ENCODE measurements at regions not wholly inside any gene's neighbourhood (a gene's known extent, or its start where the extent isn't known, plus 50 kb on each side); places are given as distances from the start of the nearest gene placed in this dataset.

DNA sequence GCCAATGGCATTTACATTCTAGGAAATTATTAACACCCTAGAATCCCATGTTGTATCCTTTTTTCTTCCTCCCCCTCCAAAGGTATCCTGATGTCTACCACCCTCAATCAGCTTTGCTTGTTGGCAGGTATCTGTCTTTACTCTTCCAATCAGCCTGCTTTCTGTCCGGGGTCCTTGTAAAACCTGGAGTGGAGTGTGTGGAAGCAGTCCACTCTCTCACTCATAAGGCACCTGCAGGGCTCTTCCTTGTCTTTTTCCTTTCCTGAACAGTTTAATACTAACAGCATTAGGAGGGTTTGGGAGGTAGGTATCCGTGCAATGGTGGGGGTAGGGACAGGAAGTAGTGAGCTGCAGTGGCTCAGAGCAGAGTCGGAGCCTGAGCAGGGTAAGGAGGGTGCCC is 193.4 kb downstream of the BARX2 start:
- H3K4me1 ChIP-seq (replicated peaks in 1 of 2; ENCODE audit: control insufficient read depth in 2 of 2, insufficient read depth in 2 of 2, low read length in 2 of 2): no peaks in the 10 kb centered on the region
- TF ChIP-seq ZNF644 (tag; IDR thresholded peaks at IDR 0.05; ENCODE audit: low read depth) (no peak), ZNF134 (CRISPR knock-in tag; conservative IDR thresholded peaks at IDR 0.05) (no peak), RFX7 (CRISPR knock-in tag; IDR thresholded peaks at IDR 0.05) (no peak), MGA (IDR thresholded peaks at IDR 0.05) (no peak), ZFP1 (CRISPR knock-in tag; IDR thresholded peaks at IDR 0.05) (no peak)
- ATAC-seq: no peak
- FAIRE-seq: no peak
- in situ Hi-C loops (cut with MboI) (no loop called here), intact Hi-C loops (cut with micrococcal nuclease) (no loop called here)
- no peaks in the 10 kb centered on the region for H3K79me2 ChIP-seq (ENCODE audit: control insufficient read depth, insufficient read depth, low read length)
- H3K36me3 ChIP-seq (ENCODE audit: control insufficient read depth, insufficient read depth, low read length): no peaks in the 10 kb centered on the region
- BruUV-seq (replicated peaks): no TSS peak
- no peak overlapping the region for H3K27ac ChIP-seq (ENCODE audit: extremely low read depth, low read depth, low read length)
- ChIA-PET POLR2A (no interaction called here), CTCF (ENCODE audit: low intra/inter-chr PET ratio) (no interaction called here)
- H3K9ac ChIP-seq (ENCODE audit: insufficient read depth in 1 of 2, low read depth in 2 of 2, low read length in 2 of 2): no peak overlapping the region
- H3K9me1 ChIP-seq (ENCODE audit: control insufficient read depth, insufficient read depth, low read length): no peaks in the 10 kb centered on the region
- no peak overlapping the region for H3K4me2 ChIP-seq (ENCODE audit: insufficient read depth, low read length)
- H3K9me3 ChIP-seq (replicated peaks; ENCODE audit: control insufficient read depth, insufficient read depth, low read depth, low read length): no peaks in the 10 kb centered on the region
- 0% methylated on average over 3 of the region's 3 CpGs for WGBS (ENCODE audit: insufficient coverage, low coverage, missing lambda C conversion rate)
- no peak overlapping the region for H2AFZ ChIP-seq (ENCODE audit: low read depth, low read length)
- no peak overlapping the region for H3K4me3 ChIP-seq
- DNase-seq (ENCODE audit: extremely low read depth in 1 of 4, low spot score in 3 of 4): no peak
- H4K20me1 ChIP-seq (replicated peaks; ENCODE audit: control insufficient read depth, insufficient read depth, low read length): no peaks in the 10 kb centered on the region; the same call in 1 of the 2 replicates
- peaks cover 0 to 5% of the 10 kb centered on the region in 2 experiments; a peak in 2 of 5 replicates for H3K27me3 ChIP-seq (ENCODE audit: control insufficient read depth in 2 of 2, insufficient read depth in 2 of 2, low read length in 2 of 2)

Data from K562 (cell line).